ENCODE measurements at regions not wholly inside any gene's neighbourhood (a gene's known extent, or its start where the extent isn't known, plus 50 kb on each side); places are given as distances from the start of the nearest gene placed in this dataset.

GRCh38 chr4:29307755-29308154, 1412.4 kb upstream of the PCDH7 start:
- H3K4me3 ChIP-seq (replicated peaks; ENCODE audit: insufficient read depth, low read length), result no peak overlapping the region
- H3K27me3 ChIP-seq (ENCODE audit: insufficient read depth, poor library complexity, severe bottlenecking), result no peaks in the 10 kb centered on the region
- no peak for TF ChIP-seq SPI1 (IDR thresholded peaks at IDR 0.05; ENCODE audit: borderline replicate concordance, low read depth)
- no peak for TF ChIP-seq GABPA (IDR thresholded peaks at IDR 0.05; ENCODE audit: low read depth)
- no peak for TF ChIP-seq CTCF (IDR thresholded peaks at IDR 0.05; ENCODE audit: insufficient read depth, low read length)
- TF ChIP-seq REST (IDR thresholded peaks at IDR 0.05; ENCODE audit: insufficient replicate concordance, low read depth), result no peak
- TF ChIP-seq POLR2AphosphoS5 (IDR thresholded peaks at IDR 0.05; ENCODE audit: low read depth), result no peak
- no peak for DNase-seq (ENCODE audit: low read depth in 1 of 2, low spot score in 1 of 2)
- no peak overlapping the region for H3K27ac ChIP-seq (replicated peaks)

- TF ChIP-seq GABPA (IDR thresholded peaks at IDR 0.05; ENCODE audit: low read depth), result no peak
- no peak for TF ChIP-seq CTCF (IDR thresholded peaks at IDR 0.05; ENCODE audit: insufficient read depth, low read length)
- no peak for TF ChIP-seq SPI1 (IDR thresholded peaks at IDR 0.05; ENCODE audit: borderline replicate concordance, low read depth)
- no peak for TF ChIP-seq POLR2AphosphoS5 (IDR thresholded peaks at IDR 0.05; ENCODE audit: low read depth)
- no peak for TF ChIP-seq REST (IDR thresholded peaks at IDR 0.05; ENCODE audit: insufficient replicate concordance, low read depth)
- DNase-seq (ENCODE audit: low read depth in 1 of 2, low spot score in 1 of 2), result no peak
- no peak overlapping the region for H3K27ac ChIP-seq (replicated peaks)
- H3K4me3 ChIP-seq (replicated peaks; ENCODE audit: insufficient read depth, low read length), result no peak overlapping the region
- no peaks in the 10 kb centered on the region for H3K27me3 ChIP-seq (ENCODE audit: insufficient read depth, poor library complexity, severe bottlenecking)
Measured at GRCh38 chr4:29309050-29309449, 1411.1 kb upstream of the PCDH7 start.

- Histone ChIP-seq H3K4me3 (replicated peaks; ENCODE audit: insufficient read depth, low read length) (no peak overlapping the region), H3K27me3 (ENCODE audit: insufficient read depth, poor library complexity, severe bottlenecking) (no peaks in the 10 kb centered on the region), H3K27ac (replicated peaks) (no peak overlapping the region)
- DNase-seq (ENCODE audit: low read depth in 1 of 2, low spot score in 1 of 2), result no peak
- no peak for TF ChIP-seq POLR2AphosphoS5 (IDR thresholded peaks at IDR 0.05; ENCODE audit: low read depth)
- TF ChIP-seq REST (IDR thresholded peaks at IDR 0.05; ENCODE audit: insufficient replicate concordance, low read depth), result no peak
- no peak for TF ChIP-seq GABPA (IDR thresholded peaks at IDR 0.05; ENCODE audit: low read depth)
- TF ChIP-seq SPI1 (IDR thresholded peaks at IDR 0.05; ENCODE audit: borderline replicate concordance, low read depth), result no peak
- no peak for TF ChIP-seq CTCF (IDR thresholded peaks at IDR 0.05; ENCODE audit: insufficient read depth, low read length)
Measured at GRCh38 chr4:29310252-29310651, 1409.9 kb upstream of the PCDH7 start.

Measured in HL-60 (cell line).